HCT116 (cell line): ENCODE measurements at regions not wholly inside any gene's neighbourhood (a gene's known extent, or its start where the extent isn't known, plus 50 kb on each side); places are given as distances from the start of the nearest gene placed in this dataset.

Experiments used
- ATAC-seq: fragments of 200-7000 bp; cut with Tn5 transposase; 2 replicates; pipeline ENCODE4 v1.9.1; 2020; ENCODE audit warnings: mild to moderate bottlenecking, moderate library complexity
- BruUV-seq: library from RNA; stranded (reverse); fragments of 400-500 nt; replicated peaks from 2 replicates; lab custom pipeline; 2021; lab: Mats Ljungman, UMichigan
- CTCF ChIA-PET: fragments of 300-600 bp; sonication (Branson Sonifier 250); formaldehyde crosslinking; loops from one replicate; lab custom pipeline; 2021; ENCODE audit warnings: antibody characterized with exemption; lab: Charles Lee
- POLR2A ChIA-PET: fragments of 300-600, 350-600 bp; sonication (Branson Sonifier 250); formaldehyde crosslinking; loops from one replicate; lab custom pipeline; 2021; ENCODE audit warnings: antibody characterized with exemption; lab: Charles Lee
- RAD21 ChIA-PET, 2 experiments: fragments of 300-600 bp; sonication (Branson Sonifier 250); formaldehyde crosslinking; loops; one replicate each; lab custom pipeline; 2023; ENCODE audit warnings: low total read pairs in 2 of 2; ENCODE audit not compliant: uncharacterized antibody in 2 of 2, unreplicated experiment in 2 of 2, low non-redundant PET in 1 of 2; lab: Charles Lee
- DNase-seq: peaks from one replicate; pipeline ENCODE4 v3.0.0-alpha.2; 2010; ENCODE audit warnings: low read depth, low spot score
- H2AFZ ChIP-seq: fragments of 200-600 bp; shearing (Covaris generic), sonication (generic); 2 replicates; pipeline ENCODE4 v1.6.1; 2017; ENCODE audit warnings: low read depth, mixed run types, mixed read lengths, antibody characterized with exemption, low read length; ENCODE audit not compliant: poor library complexity, severe bottlenecking
- H3K27ac ChIP-seq: 2 replicates; pipeline ENCODE4 v1.5.1; 2012; ENCODE audit warnings: low read depth, low read length
- H3K27me3 ChIP-seq: fragments of 200-600 bp; sonication (generic); 2 replicates; pipeline ENCODE4 v1.6.1; 2016; ENCODE audit warnings: mixed run types, low read length, mixed read lengths; ENCODE audit not compliant: insufficient read depth
- H3K36me3 ChIP-seq, 2 experiments: fragments of 200-500 bp in 1 of 2; fragments of 200-600 bp in 1 of 2; sonication (Bioruptor generic) in 1 of 2; sonication (generic) in 1 of 2; 2 replicates each; pipeline versions ENCODE4 v1.5.1 to v1.6.1; 2014 to 2016; ENCODE audit warnings: low read length in 2 of 2, inconsistent platforms in 1 of 2, mixed read lengths in 1 of 2, mixed run types in 1 of 2; ENCODE audit not compliant: insufficient read depth in 2 of 2, control insufficient read depth in 1 of 2
- H3K4me1 ChIP-seq, 2 experiments: fragments of 200-600 bp in 1 of 2; sonication (generic) in 1 of 2; 2 replicates each; pipeline versions ENCODE4 v1.5.1 to v1.6.1; 2012 to 2017; ENCODE audit warnings: low read length in 2 of 2, inconsistent platforms in 1 of 2, mild to moderate bottlenecking in 1 of 2, mixed read lengths in 1 of 2, mixed run types in 1 of 2, moderate library complexity in 1 of 2; ENCODE audit not compliant: insufficient read depth in 2 of 2, control insufficient read depth in 1 of 2
- H3K4me2 ChIP-seq: fragments of 200-600 bp; sonication (generic); 2 replicates; pipeline ENCODE4 v1.6.1; 2017; ENCODE audit warnings: mixed run types, low read length, mixed read lengths
- H3K4me3 ChIP-seq, 2 experiments: fragments of 200-600 bp in 1 of 2; sonication (generic) in 1 of 2; replicated peaks in 1 of 2; 2 replicates each; pipeline ENCODE4 v1.5.1; 2011 to 2016; ENCODE audit warnings: low read length in 2 of 2, control low read depth in 1 of 2, low read depth in 1 of 2, mild to moderate bottlenecking in 1 of 2, mixed read lengths in 1 of 2, mixed run types in 1 of 2
- H3K79me2 ChIP-seq: fragments of 200-600 bp; sonication (generic); 2 replicates; pipeline ENCODE4 v1.6.1; 2017; ENCODE audit warnings: mild to moderate bottlenecking, mixed run types, low read length, moderate library complexity, mixed read lengths; ENCODE audit not compliant: insufficient read depth
- H3K9ac ChIP-seq: fragments of 200-600 bp; sonication (generic); 2 replicates; pipeline ENCODE4 v1.6.1; 2016; ENCODE audit warnings: low read length, mixed read lengths
- H3K9me2 ChIP-seq: fragments of 200-600 bp; sonication (generic), shearing (Covaris generic); 2 replicates; pipeline ENCODE4 v1.6.1; 2017; ENCODE audit warnings: mixed run types, mild to moderate bottlenecking, moderate library complexity; ENCODE audit not compliant: insufficient read depth
- H3K9me3 ChIP-seq, 2 experiments: fragments of 200-500 bp in 1 of 2; fragments of 200-600 bp in 1 of 2; sonication (Bioruptor generic) in 1 of 2; sonication (generic) in 1 of 2; 2 replicates each; pipeline ENCODE4 v1.6.1; 2014 to 2017; ENCODE audit warnings: low read length in 2 of 2, mixed read lengths in 2 of 2, inconsistent platforms in 1 of 2, low read depth in 1 of 2, mild to moderate bottlenecking in 1 of 2, mixed run types in 1 of 2, moderate library complexity in 1 of 2; ENCODE audit not compliant: control insufficient read depth in 1 of 2, insufficient read depth in 1 of 2
- H4K20me1 ChIP-seq: fragments of 200-600 bp; sonication (generic), shearing (Covaris generic); 2 replicates; pipeline ENCODE4 v1.6.1; 2017; ENCODE audit warnings: mixed run types, mild to moderate bottlenecking, moderate library complexity; ENCODE audit not compliant: insufficient read depth
- EGR1 ChIP-seq: IDR thresholded peaks from 2 replicates; pipeline ENCODE4 v1.6.1; 2012; ENCODE audit warnings: low read depth
- MAX ChIP-seq: IDR thresholded peaks from 2 replicates; pipeline ENCODE4 v1.6.1; 2012
- RAD21 ChIP-seq: IDR thresholded peaks from 2 replicates; pipeline ENCODE4 v1.6.1; 2012; ENCODE audit warnings: low read depth, mild to moderate bottlenecking
- REST ChIP-seq: IDR thresholded peaks from 2 replicates; pipeline ENCODE4 v1.6.1; 2012; ENCODE audit warnings: low read depth
- SIN3A ChIP-seq: IDR thresholded peaks from 2 replicates; pipeline ENCODE4 v1.6.1; 2012; ENCODE audit warnings: low read depth
- YY1 ChIP-seq: IDR thresholded peaks from 2 replicates; pipeline ENCODE4 v1.6.1; 2011; ENCODE audit warnings: low read length, low read depth, moderate library complexity, mild to moderate bottlenecking; ENCODE audit not compliant: insufficient replicate concordance; ENCODE audit errors: extremely low read depth
- intact Hi-C: fragments of 100-400 bp; cut with micrococcal nuclease; formaldehyde crosslinking; loops from 2 replicates; pipeline ENCODE4 v1.10.0; 2022
- TF ChIP-seq, protein P1 (sequence below), 3 experiments: fragments of 200-600 bp in 1 of 3; sonication (generic) in 1 of 3; IDR thresholded peaks in 2 of 3; conservative IDR thresholded peaks in 1 of 3; 2 replicates each; pipeline ENCODE4 v1.5.1; 2012 to 2017; ENCODE audit warnings: low read depth in 2 of 3, low read length in 2 of 3, antibody characterized with exemption in 1 of 3, borderline replicate concordance in 1 of 3, control low read depth in 1 of 3, mild to moderate bottlenecking in 1 of 3, mixed read lengths in 1 of 3, mixed run types in 1 of 3, moderate library complexity in 1 of 3; ENCODE audit not compliant: insufficient read depth in 1 of 3

GRCh38 chr11:32280339-32280738 is 155.0 kb downstream of the WT1 start (continued):
- TF ChIP-seq MAX: no peak
- TF ChIP-seq EGR1: no peak
- no peak for TF ChIP-seq REST
- no peak for TF ChIP-seq SIN3A
- TF ChIP-seq YY1: no peak

DNA sequence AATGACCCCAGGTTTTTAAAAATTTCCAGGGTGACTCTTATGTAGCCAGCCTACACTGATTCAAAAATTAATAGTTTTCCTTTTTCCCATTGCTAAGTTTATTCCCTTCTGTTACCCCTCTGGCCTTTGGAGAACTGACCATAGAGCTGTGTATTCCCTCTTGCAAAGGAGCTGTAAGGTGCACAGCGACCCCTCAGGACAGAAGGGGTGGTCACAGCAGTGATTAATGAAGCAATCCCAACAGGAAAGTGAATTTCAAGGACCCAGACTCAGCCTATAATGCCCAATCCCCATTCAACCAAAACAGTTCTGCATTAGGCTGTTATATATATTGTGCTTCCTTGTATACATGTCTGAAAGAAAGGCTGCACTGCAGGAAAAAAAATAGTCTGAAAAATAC is 147.1 kb downstream of the WT1 start:
- no peaks in the 10 kb centered on the region for H3K36me3 ChIP-seq
- peak; percentile 53 for ATAC-seq
- RAD21 ChIA-PET: no interaction called here
- H3K4me3 ChIP-seq: no peak overlapping the region
- H3K4me2 ChIP-seq: no peak overlapping the region
- TF ChIP-seq, protein P1, sequence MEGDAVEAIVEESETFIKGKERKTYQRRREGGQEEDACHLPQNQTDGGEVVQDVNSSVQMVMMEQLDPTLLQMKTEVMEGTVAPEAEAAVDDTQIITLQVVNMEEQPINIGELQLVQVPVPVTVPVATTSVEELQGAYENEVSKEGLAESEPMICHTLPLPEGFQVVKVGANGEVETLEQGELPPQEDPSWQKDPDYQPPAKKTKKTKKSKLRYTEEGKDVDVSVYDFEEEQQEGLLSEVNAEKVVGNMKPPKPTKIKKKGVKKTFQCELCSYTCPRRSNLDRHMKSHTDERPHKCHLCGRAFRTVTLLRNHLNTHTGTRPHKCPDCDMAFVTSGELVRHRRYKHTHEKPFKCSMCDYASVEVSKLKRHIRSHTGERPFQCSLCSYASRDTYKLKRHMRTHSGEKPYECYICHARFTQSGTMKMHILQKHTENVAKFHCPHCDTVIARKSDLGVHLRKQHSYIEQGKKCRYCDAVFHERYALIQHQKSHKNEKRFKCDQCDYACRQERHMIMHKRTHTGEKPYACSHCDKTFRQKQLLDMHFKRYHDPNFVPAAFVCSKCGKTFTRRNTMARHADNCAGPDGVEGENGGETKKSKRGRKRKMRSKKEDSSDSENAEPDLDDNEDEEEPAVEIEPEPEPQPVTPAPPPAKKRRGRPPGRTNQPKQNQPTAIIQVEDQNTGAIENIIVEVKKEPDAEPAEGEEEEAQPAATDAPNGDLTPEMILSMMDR (IDR thresholded peaks at IDR 0.05 in 2 of 3, conservative IDR thresholded peaks at IDR 0.05 in 1 of 3; ENCODE audit: borderline replicate concordance in 1 of 3, insufficient read depth in 1 of 3, low read depth in 2 of 3, low read length in 2 of 3): peak in 2 of 3 experiments; percentile 39 to 47; a peak in 4 of 6 replicates
- TF ChIP-seq RAD21: no peak
- TF ChIP-seq, all 23 proteins: peak for 1
- Histone ChIP-seq H3K4me1 (no peaks in the 10 kb centered on the region), H3K79me2 (no peaks in the 10 kb centered on the region), H3K27ac (no peak overlapping the region), H4K20me1 (no peaks in the 10 kb centered on the region), H3K9me3 (no peaks in the 10 kb centered on the region), H3K27me3 (no peaks in the 10 kb centered on the region), H3K9ac (no peak overlapping the region), H2AFZ (no peak overlapping the region), H3K9me2 (no peaks in the 10 kb centered on the region)
- BruUV-seq: no TSS peak
- CTCF ChIA-PET: interaction anchor here (1.1 to 1.7 kb wide), 2 partner anchors 8 to 9 kb away, joined by 4 read pairs; no protein-coding TSS in a partner anchor
- intact Hi-C loops: no loop called here
- no peak for DNase-seq
- POLR2A ChIA-PET: no interaction called here
